GM06990 (cell line): ENCODE measurements at regions not wholly inside any gene's neighbourhood (a gene's known extent, or its start where the extent isn't known, plus 50 kb on each side); places are given as distances from the start of the nearest gene placed in this dataset.

Experiments used
- DNase-seq: peaks from one replicate; pipeline ENCODE4 v3.0.0-alpha.2; 2011; ENCODE audit not compliant: insufficient read length; ENCODE audit errors: extremely low read depth
- H3K27me3 ChIP-seq: replicated peaks from 2 replicates; pipeline ENCODE4 v1.6.0; 2011; ENCODE audit warnings: low read length; ENCODE audit not compliant: control insufficient read depth, insufficient read depth
- H3K36me3 ChIP-seq: 2 replicates; pipeline ENCODE4 v1.5.1; 2011; ENCODE audit warnings: low read length; ENCODE audit not compliant: control insufficient read depth, insufficient read depth
- H3K4me3 ChIP-seq: replicated peaks from 2 replicates; pipeline ENCODE4 v1.5.1; 2011; ENCODE audit warnings: low read depth, mild to moderate bottlenecking, control low read depth, low read length
- TF ChIP-seq, protein P1 (sequence below): IDR thresholded peaks from 2 replicates; pipeline ENCODE4 v1.5.1; 2011; ENCODE audit warnings: low read length, control low read depth, mild to moderate bottlenecking, inconsistent platforms; ENCODE audit not compliant: insufficient read depth, poor library complexity, severe bottlenecking

DNA sequence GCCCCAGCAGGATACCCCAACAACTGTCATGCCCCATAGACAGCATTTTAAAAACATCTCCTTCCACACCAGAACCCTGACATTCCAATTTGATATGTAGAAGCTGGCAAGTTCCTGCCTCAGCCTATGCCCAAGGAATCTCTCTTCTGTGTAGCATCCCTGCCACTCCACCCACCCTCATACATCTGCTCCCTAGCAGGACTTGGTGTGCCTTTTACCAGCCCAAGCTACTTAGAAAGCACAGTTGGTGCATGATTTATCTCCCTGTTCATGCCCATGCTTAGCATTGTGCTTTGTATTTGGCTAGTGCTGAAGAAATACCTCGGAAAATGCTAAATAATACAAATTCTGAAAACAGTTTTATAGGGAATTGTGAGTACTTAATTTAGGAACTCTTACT lies 236.9 kb upstream of the HES1 start:
- no peaks in the 10 kb centered on the region for H3K27me3 ChIP-seq
- H3K4me3 ChIP-seq = no peak overlapping the region
- TF ChIP-seq, protein P1, sequence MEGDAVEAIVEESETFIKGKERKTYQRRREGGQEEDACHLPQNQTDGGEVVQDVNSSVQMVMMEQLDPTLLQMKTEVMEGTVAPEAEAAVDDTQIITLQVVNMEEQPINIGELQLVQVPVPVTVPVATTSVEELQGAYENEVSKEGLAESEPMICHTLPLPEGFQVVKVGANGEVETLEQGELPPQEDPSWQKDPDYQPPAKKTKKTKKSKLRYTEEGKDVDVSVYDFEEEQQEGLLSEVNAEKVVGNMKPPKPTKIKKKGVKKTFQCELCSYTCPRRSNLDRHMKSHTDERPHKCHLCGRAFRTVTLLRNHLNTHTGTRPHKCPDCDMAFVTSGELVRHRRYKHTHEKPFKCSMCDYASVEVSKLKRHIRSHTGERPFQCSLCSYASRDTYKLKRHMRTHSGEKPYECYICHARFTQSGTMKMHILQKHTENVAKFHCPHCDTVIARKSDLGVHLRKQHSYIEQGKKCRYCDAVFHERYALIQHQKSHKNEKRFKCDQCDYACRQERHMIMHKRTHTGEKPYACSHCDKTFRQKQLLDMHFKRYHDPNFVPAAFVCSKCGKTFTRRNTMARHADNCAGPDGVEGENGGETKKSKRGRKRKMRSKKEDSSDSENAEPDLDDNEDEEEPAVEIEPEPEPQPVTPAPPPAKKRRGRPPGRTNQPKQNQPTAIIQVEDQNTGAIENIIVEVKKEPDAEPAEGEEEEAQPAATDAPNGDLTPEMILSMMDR = no peak
- no peak for DNase-seq
- H3K36me3 ChIP-seq = no peaks in the 10 kb centered on the region

DNA sequence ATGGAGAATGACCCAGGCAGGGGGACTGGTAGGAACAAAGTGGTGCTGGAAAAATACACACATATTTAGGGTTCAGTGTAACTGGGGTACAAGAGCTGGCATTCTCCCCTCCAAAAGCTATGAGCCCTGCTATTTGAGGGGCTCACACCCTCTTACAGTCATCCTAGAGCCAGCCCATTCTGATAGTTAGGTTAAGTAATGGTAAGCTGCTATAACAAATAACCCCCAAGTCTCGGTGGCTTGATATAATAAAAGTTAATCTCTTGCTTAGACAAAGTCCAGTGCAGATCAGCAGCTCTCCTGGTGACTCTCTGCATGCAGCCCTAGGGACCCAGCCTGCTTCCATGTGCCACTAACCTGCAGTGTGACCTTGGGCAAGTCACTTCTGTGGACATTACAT lies 234.9 kb upstream of the HES1 start:
- DNase-seq = no peak
- H3K27me3 ChIP-seq = no peaks in the 10 kb centered on the region
- TF ChIP-seq, protein P1 = no peak

DNA sequence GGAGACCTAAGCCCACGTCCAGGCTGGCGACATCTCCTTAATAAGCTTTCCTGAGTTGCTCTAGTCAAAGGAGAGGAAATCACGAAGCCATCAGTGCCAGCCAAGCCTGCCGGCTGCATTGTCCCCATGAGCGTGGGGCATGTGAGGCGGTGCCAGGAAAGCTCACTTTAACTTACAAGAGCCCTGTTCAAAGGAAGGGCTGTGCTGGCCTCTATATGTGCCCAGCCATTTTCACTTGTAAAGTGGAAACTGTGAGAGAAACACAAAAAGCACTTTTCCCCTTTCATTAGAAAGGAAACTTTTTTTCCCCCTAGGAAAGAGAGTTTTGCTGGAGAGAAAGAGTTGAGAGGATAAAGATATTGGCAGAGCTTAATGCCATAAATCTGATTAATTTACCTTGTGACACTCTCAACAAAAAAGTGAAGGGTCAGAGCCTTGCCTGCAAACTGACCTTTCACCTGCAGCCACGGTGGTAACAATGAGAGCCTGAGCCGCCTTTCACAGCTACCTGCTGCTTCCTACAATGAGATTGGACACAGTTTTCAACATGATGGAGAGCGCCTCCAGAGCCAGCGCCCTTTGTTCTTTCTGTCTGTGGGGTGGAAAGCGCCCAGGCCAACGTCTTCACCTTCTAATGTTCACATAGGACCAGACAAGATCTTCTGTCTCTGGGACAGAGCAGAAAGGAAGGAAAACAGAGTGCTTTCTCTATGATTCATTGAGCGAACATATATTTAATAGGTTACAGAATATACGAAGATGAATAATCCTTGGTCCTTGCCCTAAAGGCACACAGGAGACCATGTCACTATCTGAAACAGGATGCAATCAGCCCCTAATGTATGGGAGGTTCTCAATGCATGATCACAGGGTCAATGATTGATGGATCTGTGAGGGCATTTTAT lies 233.1 kb upstream of the HES1 start:
- DNase-seq = no peak
- no peaks in the 10 kb centered on the region for H3K27me3 ChIP-seq
- TF ChIP-seq, protein P1 = no peak
- H3K4me3 ChIP-seq = no peak overlapping the region
- H3K36me3 ChIP-seq = no peaks in the 10 kb centered on the region

More for the DNA sequence above, 234.9 kb upstream of the HES1 start:
- H3K36me3 ChIP-seq = no peaks in the 10 kb centered on the region
- H3K4me3 ChIP-seq = no peak overlapping the region

DNA sequence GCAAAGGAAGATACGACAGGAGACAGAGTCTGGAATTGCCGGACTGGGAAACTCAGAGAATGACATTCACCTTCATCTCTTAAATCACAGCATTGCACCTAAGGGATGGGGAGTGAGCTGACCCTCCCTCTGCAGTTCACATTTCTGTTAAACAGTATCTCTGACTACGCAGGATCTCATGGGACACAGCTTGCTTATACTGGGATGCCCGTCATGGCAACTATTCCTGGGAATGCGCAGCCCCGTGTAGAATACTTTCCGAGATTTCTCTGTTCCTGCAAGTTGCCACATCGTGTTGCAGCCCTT lies 232.5 kb upstream of the HES1 start:
- Histone ChIP-seq H3K27me3 (no peaks in the 10 kb centered on the region), H3K36me3 (no peaks in the 10 kb centered on the region), H3K4me3 (no peak overlapping the region)
- TF ChIP-seq, protein P1 = no peak
- DNase-seq = no peak

DNA sequence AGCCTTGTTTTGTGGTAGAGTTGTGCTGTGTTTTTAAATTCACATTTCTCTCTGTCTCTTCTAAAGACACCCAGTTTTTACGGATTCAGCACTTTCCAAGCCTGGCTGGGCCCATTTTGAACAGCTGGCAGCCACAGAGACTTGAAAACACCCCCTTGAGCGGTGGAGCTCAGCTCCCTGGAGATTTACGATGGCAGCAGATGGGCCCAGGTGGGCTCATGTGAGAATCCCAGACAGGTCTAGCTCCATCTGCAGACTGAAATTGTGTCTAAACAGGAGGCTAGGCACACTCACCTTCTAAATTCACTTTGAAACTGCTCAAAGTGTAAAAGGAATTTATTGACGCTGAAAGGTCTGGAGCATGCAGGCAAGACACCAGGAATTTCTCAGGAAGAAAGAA lies 232.0 kb upstream of the HES1 start:
- H3K36me3 ChIP-seq = no peaks in the 10 kb centered on the region
- no peak overlapping the region for H3K4me3 ChIP-seq
- DNase-seq = no peak
- TF ChIP-seq, protein P1 = no peak
- no peaks in the 10 kb centered on the region for H3K27me3 ChIP-seq
